ENCODE measurements at regions not wholly inside any gene's neighbourhood (a gene's known extent, or its start where the extent isn't known, plus 50 kb on each side); places are given as distances from the start of the nearest gene placed in this dataset.

GRCh38 chr5:133895979-133896845 is 72.2 kb downstream of the C5orf15 start:
- no peaks in the 10 kb centered on the region for H3K27me3 ChIP-seq (ENCODE audit: insufficient read depth, low read length, poor library complexity, severe bottlenecking)
- H3K36me3 ChIP-seq (ENCODE audit: insufficient read depth, low read length) = no peaks in the 10 kb centered on the region
- CTCF ChIA-PET = no interaction called here
- H3K27ac ChIP-seq (ENCODE audit: low read depth, low read length) = no peak overlapping the region
- no peaks in the 10 kb centered on the region for H3K36me3 Mint-ChIP-seq
- peaks cover 0 to 4% of the 10 kb centered on the region in 2 donors for H3K27me3 Mint-ChIP-seq
- H3K4me1 Mint-ChIP-seq = no peaks in the 10 kb centered on the region
- no peaks in the 10 kb centered on the region for H3K9me3 ChIP-seq (ENCODE audit: low read length)
- no peak overlapping the region for H3K4me3 ChIP-seq (ENCODE audit: low read length)
- DNase-seq = no peak
- POLR2A ChIA-PET = no interaction called here
- H3K9me3 Mint-ChIP-seq = peaks cover 0 to 1% (median 0%) of the 10 kb centered on the region in 5 donors
- no peaks in the 10 kb centered on the region for H3K4me1 ChIP-seq (ENCODE audit: insufficient read depth, low read length)
- no peak overlapping the region for H3K4me3 Mint-ChIP-seq
- no peak overlapping the region for H3K27ac Mint-ChIP-seq

- CTCF ChIA-PET = interaction anchor here (1.2 kb wide), 1 partner anchor 38 kb away, joined by 3 read pairs; no protein-coding TSS in a partner anchor
- Mint-ChIP-seq H3K9me3 (peaks cover 0 to 1% (median 0%) of the 10 kb centered on the region in 5 donors), H3K4me3 (no peak overlapping the region), H3K27ac (no peak overlapping the region), H3K36me3 (no peaks in the 10 kb centered on the region), H3K4me1 (no peaks in the 10 kb centered on the region), H3K27me3 (peaks cover 0 to 2% of the 10 kb centered on the region in 2 donors)
- Histone ChIP-seq H3K4me3 (ENCODE audit: low read length) (no peak overlapping the region), H3K27me3 (ENCODE audit: insufficient read depth, low read length, poor library complexity, severe bottlenecking) (no peaks in the 10 kb centered on the region), H3K4me1 (ENCODE audit: insufficient read depth, low read length) (no peaks in the 10 kb centered on the region), H3K36me3 (ENCODE audit: insufficient read depth, low read length) (no peaks in the 10 kb centered on the region), H3K9me3 (ENCODE audit: low read length) (no peaks in the 10 kb centered on the region), H3K27ac (ENCODE audit: low read depth, low read length) (no peak overlapping the region)
- no peak for DNase-seq
- POLR2A ChIA-PET = no interaction called here
Observed at GRCh38 chr5:133894143-133894542, 74.3 kb downstream of the C5orf15 start.

GRCh38 chr5:133892774-133893173 is 75.7 kb downstream of the C5orf15 start:
- H3K4me1 Mint-ChIP-seq = no peaks in the 10 kb centered on the region
- Histone ChIP-seq H3K27me3 (ENCODE audit: insufficient read depth, low read length, poor library complexity, severe bottlenecking) (no peaks in the 10 kb centered on the region), H3K4me3 (ENCODE audit: low read length) (no peak overlapping the region), H3K9me3 (ENCODE audit: low read length) (no peaks in the 10 kb centered on the region), H3K36me3 (ENCODE audit: insufficient read depth, low read length) (no peaks in the 10 kb centered on the region), H3K27ac (ENCODE audit: low read depth, low read length) (no peak overlapping the region), H3K4me1 (ENCODE audit: insufficient read depth, low read length) (no peaks in the 10 kb centered on the region)
- peaks cover 0 to 1% (median 0%) of the 10 kb centered on the region in 3 donors for H3K36me3 Mint-ChIP-seq
- POLR2A ChIA-PET = no interaction called here
- no peak overlapping the region for H3K4me3 Mint-ChIP-seq
- H3K27ac Mint-ChIP-seq = no peak overlapping the region
- no peak for DNase-seq
- peaks cover 0 to under 1% of the 10 kb centered on the region in 2 donors for H3K27me3 Mint-ChIP-seq
- H3K9me3 Mint-ChIP-seq = peaks cover 0 to under 1% (median 0%) of the 10 kb centered on the region in 5 donors
- CTCF ChIA-PET = interaction anchor here (0.9 kb wide), 1 partner anchor 23 kb away, joined by 3 read pairs; no protein-coding TSS in a partner anchor

- no peaks in the 10 kb centered on the region for H3K27me3 ChIP-seq (ENCODE audit: insufficient read depth, low read length, poor library complexity, severe bottlenecking)
- H3K4me3 ChIP-seq (ENCODE audit: low read length) = no peak overlapping the region
- H3K27me3 Mint-ChIP-seq = no peaks in the 10 kb centered on the region
- no peaks in the 10 kb centered on the region for H3K9me3 ChIP-seq (ENCODE audit: low read length)
- POLR2A ChIA-PET = no interaction called here
- H3K36me3 ChIP-seq (ENCODE audit: insufficient read depth, low read length) = no peaks in the 10 kb centered on the region
- no peak overlapping the region for H3K27ac ChIP-seq (ENCODE audit: low read depth, low read length)
- peak overlapping the region in 1 of 8 donors; percentile 55 for H3K27ac Mint-ChIP-seq
- no peaks in the 10 kb centered on the region for H3K4me1 ChIP-seq (ENCODE audit: insufficient read depth, low read length)
- no peaks in the 10 kb centered on the region for H3K4me1 Mint-ChIP-seq
- DNase-seq = no peak
- CTCF ChIA-PET = no interaction called here
- H3K36me3 Mint-ChIP-seq = peaks cover 0 to 1% (median 0%) of the 10 kb centered on the region in 3 donors
- H3K4me3 Mint-ChIP-seq = no peak overlapping the region
- no peaks in the 10 kb centered on the region for H3K9me3 Mint-ChIP-seq
Observed at GRCh38 chr5:133892306-133892705, 76.1 kb downstream of the C5orf15 start.

GRCh38 chr5:133891390-133891789 is 77.0 kb downstream of the C5orf15 start:
- ChIA-PET POLR2A (no interaction called here), CTCF (interaction anchor here (1.4 kb wide), 1 partner anchor 18 kb away, joined by 4 read pairs; no protein-coding TSS in a partner anchor)
- Mint-ChIP-seq H3K4me1 (no peaks in the 10 kb centered on the region), H3K36me3 (peaks cover 0 to 1% (median 0%) of the 10 kb centered on the region in 3 donors), H3K9me3 (no peaks in the 10 kb centered on the region), H3K4me3 (no peak overlapping the region), H3K27me3 (no peaks in the 10 kb centered on the region), H3K27ac (no peak overlapping the region)
- no peak overlapping the region for H3K27ac ChIP-seq (ENCODE audit: low read depth, low read length)
- no peak overlapping the region for H3K4me3 ChIP-seq (ENCODE audit: low read length)
- H3K36me3 ChIP-seq (ENCODE audit: insufficient read depth, low read length) = no peaks in the 10 kb centered on the region
- H3K4me1 ChIP-seq (ENCODE audit: insufficient read depth, low read length) = no peaks in the 10 kb centered on the region
- no peaks in the 10 kb centered on the region for H3K9me3 ChIP-seq (ENCODE audit: low read length)
- DNase-seq = no peak
- no peaks in the 10 kb centered on the region for H3K27me3 ChIP-seq (ENCODE audit: insufficient read depth, low read length, poor library complexity, severe bottlenecking)

GRCh38 chr5:133890776-133891280 is 77.6 kb downstream of the C5orf15 start:
- H3K36me3 Mint-ChIP-seq = peaks cover 0 to 1% (median 0%) of the 10 kb centered on the region in 3 donors
- ChIA-PET POLR2A (no interaction called here), CTCF (interaction anchor here (1.4 kb wide), 1 partner anchor 18 kb away, joined by 4 read pairs; no protein-coding TSS in a partner anchor)
- Histone ChIP-seq H3K4me3 (ENCODE audit: low read length) (no peak overlapping the region), H3K4me1 (ENCODE audit: insufficient read depth, low read length) (no peaks in the 10 kb centered on the region), H3K27ac (ENCODE audit: low read depth, low read length) (no peak overlapping the region), H3K27me3 (ENCODE audit: insufficient read depth, low read length, poor library complexity, severe bottlenecking) (no peaks in the 10 kb centered on the region), H3K9me3 (ENCODE audit: low read length) (no peaks in the 10 kb centered on the region), H3K36me3 (ENCODE audit: insufficient read depth, low read length) (no peaks in the 10 kb centered on the region)
- H3K4me1 Mint-ChIP-seq = no peaks in the 10 kb centered on the region
- H3K9me3 Mint-ChIP-seq = no peaks in the 10 kb centered on the region
- no peak overlapping the region for H3K4me3 Mint-ChIP-seq
- no peak overlapping the region for H3K27ac Mint-ChIP-seq
- no peak for DNase-seq
- peaks cover 0 to 5% of the 10 kb centered on the region in 2 donors for H3K27me3 Mint-ChIP-seq

- no peak overlapping the region for H3K4me3 ChIP-seq (ENCODE audit: low read length)
- no peaks in the 10 kb centered on the region for H3K9me3 ChIP-seq (ENCODE audit: low read length)
- Mint-ChIP-seq H3K36me3 (peaks cover 0 to 1% (median 0%) of the 10 kb centered on the region in 3 donors), H3K27ac (no peak overlapping the region), H3K4me1 (no peaks in the 10 kb centered on the region), H3K27me3 (peaks cover 0 to 6% of the 10 kb centered on the region in 2 donors), H3K9me3 (no peaks in the 10 kb centered on the region), H3K4me3 (no peak overlapping the region)
- H3K36me3 ChIP-seq (ENCODE audit: insufficient read depth, low read length) = no peaks in the 10 kb centered on the region
- DNase-seq = no peak
- POLR2A ChIA-PET = no interaction called here
- no peaks in the 10 kb centered on the region for H3K4me1 ChIP-seq (ENCODE audit: insufficient read depth, low read length)
- no peak overlapping the region for H3K27ac ChIP-seq (ENCODE audit: low read depth, low read length)
- CTCF ChIA-PET = interaction anchor here (1.4 kb wide), 1 partner anchor 19 kb away, joined by 4 read pairs; no protein-coding TSS in a partner anchor
- H3K27me3 ChIP-seq (ENCODE audit: insufficient read depth, low read length, poor library complexity, severe bottlenecking) = no peaks in the 10 kb centered on the region
Observed at GRCh38 chr5:133890314-133890713, 78.1 kb downstream of the C5orf15 start.

GRCh38 chr5:133889271-133889905 is 79.0 kb downstream of the C5orf15 start:
- Mint-ChIP-seq H3K27me3 (peaks cover 0 to 7% of the 10 kb centered on the region in 2 donors), H3K27ac (no peak overlapping the region)
- CTCF ChIA-PET = no interaction called here

More at GRCh38 chr5:133889271-133889905, 79.0 kb downstream of the C5orf15 start:
- H3K4me3 Mint-ChIP-seq = no peak overlapping the region
- peaks cover 0 to 1% (median 0%) of the 10 kb centered on the region in 3 donors for H3K36me3 Mint-ChIP-seq
- POLR2A ChIA-PET = no interaction called here
- Histone ChIP-seq H3K27ac (ENCODE audit: low read depth, low read length) (no peak overlapping the region), H3K36me3 (ENCODE audit: insufficient read depth, low read length) (no peaks in the 10 kb centered on the region), H3K27me3 (ENCODE audit: insufficient read depth, low read length, poor library complexity, severe bottlenecking) (no peaks in the 10 kb centered on the region), H3K4me3 (ENCODE audit: low read length) (no peak overlapping the region), H3K9me3 (ENCODE audit: low read length) (no peaks in the 10 kb centered on the region), H3K4me1 (ENCODE audit: insufficient read depth, low read length) (no peaks in the 10 kb centered on the region)
- H3K4me1 Mint-ChIP-seq = no peaks in the 10 kb centered on the region
- H3K9me3 Mint-ChIP-seq = no peaks in the 10 kb centered on the region
- DNase-seq = no peak
